H9 (cell line): ENCODE measurements at regions not wholly inside any gene's neighbourhood (a gene's known extent, or its start where the extent isn't known, plus 50 kb on each side); places are given as distances from the start of the nearest gene placed in this dataset.

Source experiments
- DNase-seq: peaks from one replicate; pipeline ENCODE4 v3.0.0-alpha.2; 2017
- H2AFZ ChIP-seq: one replicate; pipeline ENCODE4 v1.6.1; 2013; ENCODE audit warnings: mild to moderate bottlenecking, low read length, control low read depth, moderate library complexity
- H2AK5ac ChIP-seq: 2 replicates; pipeline ENCODE4 v1.6.1; 2013; ENCODE audit warnings: low read length, control low read depth, mixed read lengths; ENCODE audit not compliant: insufficient read length
- H2BK120ac ChIP-seq: one replicate; pipeline ENCODE4 v1.6.1; 2013; ENCODE audit warnings: low read depth, mild to moderate bottlenecking, low read length, control low read depth, inconsistent platforms; ENCODE audit not compliant: poor library complexity, severe bottlenecking
- H2BK12ac ChIP-seq: 2 replicates; pipeline ENCODE4 v1.6.1; 2013; ENCODE audit warnings: low read length, control low read depth, mixed read lengths, low read depth; ENCODE audit not compliant: insufficient read length
- H2BK15ac ChIP-seq: 2 replicates; pipeline ENCODE4 v1.6.1; 2013; ENCODE audit warnings: low read depth, low read length, control low read depth
- H2BK20ac ChIP-seq: one replicate; pipeline ENCODE4 v1.6.1; 2013; ENCODE audit warnings: low read depth, mild to moderate bottlenecking, low read length, control low read depth, inconsistent platforms; ENCODE audit not compliant: poor library complexity, severe bottlenecking
- H2BK5ac ChIP-seq: 2 replicates; pipeline ENCODE4 v1.6.1; 2013; ENCODE audit warnings: low read length, control low read depth, mixed read lengths; ENCODE audit not compliant: insufficient read length
- H3K14ac ChIP-seq: 2 replicates; pipeline ENCODE4 v1.6.1; 2013; ENCODE audit warnings: low read length, control low read depth; ENCODE audit not compliant: insufficient read depth
- H3K18ac ChIP-seq: 2 replicates; pipeline ENCODE4 v1.6.1; 2013; ENCODE audit warnings: low read depth, mild to moderate bottlenecking, mixed read lengths, low read length, control low read depth; ENCODE audit not compliant: insufficient read length
- H3K23ac ChIP-seq: 2 replicates; pipeline ENCODE4 v1.6.1; 2013; ENCODE audit warnings: low read length, control low read depth, mixed read lengths, low read depth; ENCODE audit not compliant: insufficient read length
- H3K23me2 ChIP-seq: 2 replicates; pipeline ENCODE4 v1.6.1; 2013; ENCODE audit warnings: low read depth, mild to moderate bottlenecking, mixed read lengths, low read length, control low read depth; ENCODE audit not compliant: insufficient read length, poor library complexity, severe bottlenecking
- H3K27ac ChIP-seq: 2 replicates; pipeline ENCODE4 v1.5.1; 2013; ENCODE audit warnings: low read length, control low read depth, mixed read lengths, low read depth; ENCODE audit not compliant: insufficient read length
- H3K27me3 ChIP-seq: 2 replicates; pipeline ENCODE4 v1.6.1; 2013; ENCODE audit warnings: low read length, control low read depth, inconsistent platforms; ENCODE audit not compliant: insufficient read depth
- H3K4ac ChIP-seq: 2 replicates; pipeline ENCODE4 v1.6.1; 2013; ENCODE audit warnings: low read depth, mild to moderate bottlenecking, control low read depth, inconsistent platforms, low read length, moderate library complexity
- H3K4me1 ChIP-seq: 2 replicates; pipeline ENCODE4 v1.6.1; 2013; ENCODE audit warnings: low read length, control low read depth, inconsistent platforms; ENCODE audit not compliant: insufficient read depth
- H3K4me2 ChIP-seq: 2 replicates; pipeline ENCODE4 v1.6.1; 2013; ENCODE audit warnings: low read length, control low read depth, mixed read lengths; ENCODE audit not compliant: insufficient read length, insufficient read depth
- H3K56ac ChIP-seq: 2 replicates; pipeline ENCODE4 v1.6.1; 2013; ENCODE audit warnings: low read depth, mild to moderate bottlenecking, mixed read lengths, low read length, control low read depth; ENCODE audit not compliant: insufficient read length
- H3K79me1 ChIP-seq: 2 replicates; pipeline ENCODE4 v1.6.1; 2013; ENCODE audit warnings: low read depth, mild to moderate bottlenecking, moderate library complexity, low read length, control low read depth, inconsistent platforms; ENCODE audit not compliant: insufficient read depth, poor library complexity, severe bottlenecking
- H3K79me2 ChIP-seq: 2 replicates; pipeline ENCODE4 v1.6.1; 2013; ENCODE audit warnings: low read length, control low read depth, inconsistent platforms; ENCODE audit not compliant: insufficient read depth
- H3K9ac ChIP-seq: 2 replicates; pipeline ENCODE4 v1.6.1; 2013; ENCODE audit warnings: low read length, control low read depth, mixed read lengths; ENCODE audit not compliant: insufficient read length; ENCODE audit errors: extremely low read depth
- H3K9me3 ChIP-seq: one replicate; pipeline ENCODE4 v1.6.1; 2013; ENCODE audit warnings: low read depth, low read length, inconsistent platforms; ENCODE audit not compliant: control insufficient read depth
- H3T11ph ChIP-seq: one replicate; pipeline ENCODE4 v1.6.1; 2013; ENCODE audit warnings: mild to moderate bottlenecking, low read length, control low read depth, inconsistent platforms
- H4K20me1 ChIP-seq: one replicate; pipeline ENCODE4 v1.6.1; 2013; ENCODE audit not compliant: control insufficient read depth, insufficient read length, insufficient read depth
- H4K5ac ChIP-seq: 2 replicates; pipeline ENCODE4 v1.6.1; 2013; ENCODE audit warnings: low read depth, mild to moderate bottlenecking, mixed read lengths, low read length, control low read depth; ENCODE audit not compliant: insufficient read length
- H4K8ac ChIP-seq: replicated peaks from 2 replicates; pipeline ENCODE4 v1.6.1; 2013; ENCODE audit warnings: low read length, control low read depth, mixed read lengths, low read depth; ENCODE audit not compliant: insufficient read length
- H4K91ac ChIP-seq: 2 replicates; pipeline ENCODE4 v1.6.1; 2013; ENCODE audit warnings: low read depth, mild to moderate bottlenecking, moderate library complexity, mixed read lengths, low read length, control low read depth; ENCODE audit not compliant: insufficient read length
- H3K27ac Mint-ChIP-seq, 3 experiments: 2 replicates in 2 of 3; 3 replicates in 1 of 3; pipeline ENCODE4 v1.8.0; 2020 to 2021; ENCODE audit warnings: mixed read lengths in 3 of 3, mild to moderate bottlenecking in 1 of 3, moderate library complexity in 1 of 3
- H3K27me3 Mint-ChIP-seq: 2 replicates; pipeline ENCODE4 v1.8.0; 2021; ENCODE audit warnings: low read depth, mild to moderate bottlenecking, moderate library complexity, mixed read lengths
- H3K36me3 Mint-ChIP-seq, 3 experiments: 2 replicates in 2 of 3; 3 replicates in 1 of 3; pipeline ENCODE4 v1.8.0; 2020 to 2021; ENCODE audit warnings: low read depth in 3 of 3, mixed read lengths in 3 of 3; ENCODE audit not compliant: insufficient read depth in 1 of 3
- H3K4me1 Mint-ChIP-seq, 2 experiments: 2 replicates each; pipeline ENCODE4 v1.8.0; 2020; ENCODE audit warnings: mixed read lengths in 2 of 2
- H3K4me3 Mint-ChIP-seq, 2 experiments: 2 replicates in 1 of 2; 3 replicates in 1 of 2; pipeline ENCODE4 v1.8.0; 2020 to 2021; ENCODE audit warnings: mild to moderate bottlenecking in 2 of 2, mixed read lengths in 2 of 2, moderate library complexity in 1 of 2
- H3K9me3 Mint-ChIP-seq, 2 experiments: 2 replicates in 1 of 2; 3 replicates in 1 of 2; pipeline ENCODE4 v1.8.0; 2020; ENCODE audit warnings: mild to moderate bottlenecking in 2 of 2, mixed read lengths in 2 of 2, moderate library complexity in 1 of 2
- CTCF ChIP-seq: fragments of 200-600 bp; sonication (generic); conservative IDR thresholded peaks from 3 replicates; pipeline ENCODE4 v1.8.0; 2021; ENCODE audit warnings: antibody characterized with exemption, mild to moderate bottlenecking
- WGBS: extraction: QIAGEN DNeasy Blood & Tissue Kit; methylation state at CpG from one replicate; pipeline ENCODE4 v1.1.7; 2013; ENCODE audit warnings: missing lambda C conversion rate, low lambda C conversion rate, mixed read lengths; ENCODE audit not compliant: insufficient read length; ENCODE audit errors: extremely low coverage; 5-methylcytosine and 5-hydroxymethylcytosine counted together

GRCh38 chr11:127157225-127157624 lies 156.7 kb upstream of the KIRREL3 start:
- H3K79me2 ChIP-seq, result no peaks in the 10 kb centered on the region
- H2AFZ ChIP-seq, result no peak overlapping the region
- no peaks in the 10 kb centered on the region for H3K27me3 ChIP-seq
- no CpG with 5 or more reads among the region's 2 CpGs for WGBS
- no peak overlapping the region for H4K91ac ChIP-seq
- Mint-ChIP-seq H3K4me3 (no peak overlapping the region), H3K9me3 (no peaks in the 10 kb centered on the region), H3K36me3 (no peaks in the 10 kb centered on the region), H3K27me3 (no peaks in the 10 kb centered on the region), H3K4me1 (peaks cover 15 to 16% of the 10 kb centered on the region in 2 experiments), H3K27ac (no peak overlapping the region)
- no peaks in the 10 kb centered on the region for H3K23me2 ChIP-seq
- H4K20me1 ChIP-seq, result no peaks in the 10 kb centered on the region
- TF ChIP-seq CTCF, result peak; percentile 39; the same call in 1 of the 3 replicates
- H4K8ac ChIP-seq, result no peak overlapping the region
- no peak overlapping the region for H2BK120ac ChIP-seq
- no peak overlapping the region for H2BK15ac ChIP-seq
- no peak overlapping the region for H3K9ac ChIP-seq
- H3K9me3 ChIP-seq, result no peaks in the 10 kb centered on the region
- no peak overlapping the region for H2BK12ac ChIP-seq
- no peak overlapping the region for H3K23ac ChIP-seq
- H4K5ac ChIP-seq, result no peak overlapping the region
- H3K4me2 ChIP-seq, result no peak overlapping the region
- no peak overlapping the region for H2BK5ac ChIP-seq
- H3K18ac ChIP-seq, result no peak overlapping the region
- H3K4ac ChIP-seq, result no peak overlapping the region
- H3K27ac ChIP-seq, result no peak overlapping the region
- peaks cover 2% of the 10 kb centered on the region; the same call in 1 of the 2 replicates for H3K4me1 ChIP-seq
- no peak overlapping the region for H3K56ac ChIP-seq
- H3K14ac ChIP-seq, result no peak overlapping the region
- no peaks in the 10 kb centered on the region for H3K79me1 ChIP-seq
- DNase-seq, result no peak
- no peak overlapping the region for H3T11ph ChIP-seq
- H2BK20ac ChIP-seq, result no peak overlapping the region
- H2AK5ac ChIP-seq, result no peak overlapping the region
